ENCODE measurements at regions not wholly inside any gene's neighbourhood (a gene's known extent, or its start where the extent isn't known, plus 50 kb on each side); places are given as distances from the start of the nearest gene placed in this dataset.

DNA sequence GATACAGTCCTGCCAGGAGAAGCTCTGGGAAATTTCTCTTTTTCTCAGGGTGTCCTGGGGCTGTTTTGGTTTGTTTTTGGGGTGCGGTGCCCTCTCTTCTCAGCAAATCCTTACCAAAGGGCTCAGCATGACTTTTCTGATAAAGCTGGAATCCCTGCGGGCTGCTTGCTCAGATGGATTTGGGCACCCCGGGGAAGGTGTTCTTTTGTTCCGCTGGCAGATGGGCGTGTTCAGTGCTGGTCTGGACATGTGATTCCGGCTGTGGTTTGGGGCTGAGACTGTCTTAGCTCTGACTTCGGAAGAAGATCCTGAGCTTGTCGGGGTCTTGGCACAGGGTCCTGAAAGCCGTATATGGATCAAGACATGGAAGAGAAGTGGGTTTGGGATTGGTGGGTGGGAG, 134.2 kb upstream of the SPRED2 start:
- no peak for DNase-seq (ENCODE audit: low read depth)

DNA sequence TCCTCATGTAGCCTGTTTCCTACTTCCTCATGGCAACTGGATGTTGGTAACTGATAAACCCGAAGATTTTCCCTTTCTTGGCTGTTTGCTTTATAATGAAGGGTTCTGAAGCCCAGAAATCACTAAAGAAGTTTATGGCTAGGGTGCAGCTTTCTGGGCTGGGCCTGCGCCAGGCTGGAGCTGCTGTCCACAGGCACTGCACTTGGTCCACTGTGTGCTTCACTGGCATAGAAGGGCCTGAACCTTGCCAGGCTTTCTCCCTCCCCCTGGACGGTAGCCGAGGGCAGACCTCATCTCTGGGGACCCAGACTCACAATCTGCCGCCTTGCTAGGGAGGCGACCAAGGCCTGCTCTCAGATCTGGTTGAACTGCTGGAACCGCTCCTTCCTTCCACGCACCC, 133.3 kb upstream of the SPRED2 start:
- no peak for DNase-seq (ENCODE audit: low read depth)

GRCh38 chr2:65564299-65564698, 131.9 kb upstream of the SPRED2 start:
- DNase-seq (ENCODE audit: low read depth) = no peak

DNA sequence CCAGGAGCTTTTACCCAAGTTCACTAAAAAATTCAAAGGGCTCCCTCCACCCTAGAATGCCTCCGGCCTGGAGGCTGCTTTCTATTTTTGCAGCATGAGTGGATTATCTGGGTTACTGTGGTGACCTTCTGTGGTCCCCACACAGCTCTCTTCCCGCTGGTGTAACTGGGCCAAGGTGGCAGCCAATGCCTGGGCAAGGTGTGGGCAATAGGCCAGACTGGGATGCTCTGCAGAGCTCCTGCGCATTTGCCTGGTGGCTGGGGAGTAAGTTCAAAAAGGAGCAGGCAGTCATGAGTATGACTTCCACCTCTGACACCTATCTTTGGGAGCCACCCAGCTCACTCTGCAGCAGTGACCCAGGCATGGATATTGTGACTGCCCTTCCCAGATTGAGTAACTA, 130.5 kb upstream of the SPRED2 start:
- DNase-seq (ENCODE audit: low read depth) = no peak

- DNase-seq (ENCODE audit: low read depth) = no peak
These were observed 126.3 kb upstream of the SPRED2 start for GRCh38 chr2:65558743-65559142.

GRCh38 chr2:65557616-65558573, 125.5 kb upstream of the SPRED2 start:
- no peak for DNase-seq (ENCODE audit: low read depth)

DNA sequence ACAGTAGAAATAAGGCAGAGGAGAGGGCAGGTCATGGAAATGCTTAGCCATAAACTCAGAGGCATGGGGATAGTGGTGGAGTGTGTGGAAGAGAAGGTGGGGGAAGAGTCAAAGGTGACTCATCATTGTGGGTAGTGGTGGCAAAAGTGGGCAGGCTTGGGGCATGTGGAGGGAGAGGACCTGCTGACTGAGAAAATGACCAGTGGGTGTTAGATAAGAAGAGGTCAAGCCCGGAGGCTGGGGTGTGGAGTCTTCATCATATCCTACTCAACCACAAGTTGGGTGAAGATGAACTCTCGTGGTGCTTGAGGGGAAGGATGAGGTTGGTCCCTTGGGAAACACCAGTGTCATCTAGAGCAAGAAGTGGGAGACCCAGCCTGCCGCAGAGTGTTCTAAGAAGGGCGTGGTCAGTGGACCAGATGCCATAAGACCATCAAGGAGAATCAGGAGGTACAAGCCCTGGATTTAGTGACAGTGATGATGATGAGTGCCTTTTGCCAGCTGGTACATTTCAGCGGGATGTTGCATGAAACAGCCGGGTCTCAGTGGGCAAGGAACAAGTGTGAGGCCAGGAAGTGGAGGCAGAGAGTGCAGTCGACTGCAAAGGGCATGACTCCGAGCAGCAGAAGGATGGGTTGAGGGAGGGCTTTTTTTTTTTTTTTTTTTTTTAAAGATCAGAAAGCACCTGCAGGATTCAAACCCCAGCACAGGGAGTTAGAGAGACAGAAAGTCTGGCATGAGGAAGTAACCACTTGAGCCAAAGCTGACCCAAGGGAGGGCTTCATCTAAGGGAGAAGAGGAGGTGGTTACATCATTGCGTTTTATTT, 122.6 kb upstream of the SPRED2 start:
- DNase-seq (ENCODE audit: low read depth) = peak; percentile 68

GRCh38 chr2:65553504-65554074, 121.2 kb upstream of the SPRED2 start:
- no peak for DNase-seq (ENCODE audit: low read depth)

DNA sequence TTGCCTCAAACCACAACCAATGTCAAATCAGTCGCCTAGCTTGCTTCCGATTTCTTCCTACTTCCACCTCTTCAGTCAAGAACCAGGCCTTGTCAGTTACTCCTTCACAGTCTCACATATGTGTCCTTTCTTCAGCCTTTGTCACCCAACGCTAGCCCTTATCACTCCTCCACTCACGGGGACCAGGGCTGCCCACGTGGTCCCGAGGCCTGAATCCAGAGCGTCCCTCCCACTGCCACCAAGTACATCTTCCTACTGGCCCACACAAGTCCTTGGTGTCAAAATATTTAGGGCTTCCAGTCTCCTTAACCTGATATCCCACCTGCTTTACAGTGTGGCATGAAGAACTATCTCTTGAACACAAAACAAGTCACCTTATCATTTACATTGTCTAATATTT, 119.1 kb upstream of the SPRED2 start:
- no peak for DNase-seq (ENCODE audit: low read depth)

DNA sequence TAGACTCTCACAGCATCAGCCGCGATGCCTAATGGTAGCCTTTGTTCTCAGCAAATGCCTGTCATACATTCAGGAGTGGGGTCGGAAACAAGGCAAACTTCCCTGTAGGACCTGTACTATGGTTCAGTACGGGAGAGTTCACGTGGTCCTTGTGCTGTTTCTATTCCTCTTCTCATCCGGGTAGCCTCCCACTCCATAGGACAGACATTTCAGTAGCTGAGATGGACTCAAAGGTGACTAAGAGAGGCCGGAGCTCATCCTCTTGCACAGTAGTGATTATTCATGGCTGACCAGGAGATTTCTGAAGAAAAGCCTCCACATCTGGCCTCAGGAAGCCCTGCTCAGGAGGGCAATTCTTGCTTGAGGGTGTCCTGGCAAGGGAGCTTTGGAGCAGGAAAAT, 117.8 kb upstream of the SPRED2 start:
- peak; percentile 31 for DNase-seq (ENCODE audit: low read depth)

- no peak for DNase-seq (ENCODE audit: low read depth)
These were observed 117.2 kb upstream of the SPRED2 start for GRCh38 chr2:65549631-65550030.

GRCh38 chr2:65549257-65549627, 116.8 kb upstream of the SPRED2 start:
- DNase-seq (ENCODE audit: low read depth) = no peak

DNA sequence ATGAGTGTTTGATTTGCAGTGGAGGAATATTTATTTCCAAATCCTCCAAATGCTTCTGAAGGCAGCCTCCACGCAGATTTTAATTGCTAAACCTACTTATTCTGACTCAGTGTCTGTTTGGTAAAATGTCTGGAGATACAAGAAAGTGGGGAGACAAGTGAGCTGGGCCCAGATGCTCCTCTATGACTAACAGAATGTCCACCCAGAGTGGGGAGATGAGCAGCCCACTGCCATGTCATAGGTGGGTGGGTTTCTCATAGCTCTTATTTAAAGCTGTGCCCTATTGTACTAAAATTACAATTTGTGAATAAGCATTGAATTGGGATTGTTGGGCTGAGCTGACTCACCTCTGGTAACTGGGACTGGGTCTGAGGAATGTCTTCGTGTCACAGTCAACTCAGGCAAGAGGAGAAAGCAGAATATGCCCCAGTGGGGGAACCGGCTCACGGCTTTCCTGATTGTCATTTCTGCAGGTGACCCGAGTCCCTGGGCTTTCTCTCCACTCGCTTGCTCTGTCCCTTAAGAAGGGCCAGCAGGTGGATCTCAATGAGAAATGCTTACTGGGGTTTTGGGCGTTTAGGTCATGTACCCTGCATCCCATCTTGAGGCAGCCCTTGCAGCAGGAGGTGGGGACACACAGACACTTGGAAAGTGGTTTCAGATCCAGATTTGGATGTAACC, 116.3 kb upstream of the SPRED2 start:
- peak; percentile 35 for DNase-seq (ENCODE audit: low read depth)

- no peak for DNase-seq (ENCODE audit: low read depth)
These were observed 115.7 kb upstream of the SPRED2 start for GRCh38 chr2:65548064-65548463.

- peak; percentile 62 for DNase-seq (ENCODE audit: low read depth)
These were observed 113.7 kb upstream of the SPRED2 start for GRCh38 chr2:65545837-65546805.

- DNase-seq (ENCODE audit: low read depth) = no peak
These were observed 109.4 kb upstream of the SPRED2 start for GRCh38 chr2:65541773-65542172.

- DNase-seq (ENCODE audit: low read depth) = no peak
These were observed 107.2 kb upstream of the SPRED2 start for GRCh38 chr2:65539633-65540032.

DNA sequence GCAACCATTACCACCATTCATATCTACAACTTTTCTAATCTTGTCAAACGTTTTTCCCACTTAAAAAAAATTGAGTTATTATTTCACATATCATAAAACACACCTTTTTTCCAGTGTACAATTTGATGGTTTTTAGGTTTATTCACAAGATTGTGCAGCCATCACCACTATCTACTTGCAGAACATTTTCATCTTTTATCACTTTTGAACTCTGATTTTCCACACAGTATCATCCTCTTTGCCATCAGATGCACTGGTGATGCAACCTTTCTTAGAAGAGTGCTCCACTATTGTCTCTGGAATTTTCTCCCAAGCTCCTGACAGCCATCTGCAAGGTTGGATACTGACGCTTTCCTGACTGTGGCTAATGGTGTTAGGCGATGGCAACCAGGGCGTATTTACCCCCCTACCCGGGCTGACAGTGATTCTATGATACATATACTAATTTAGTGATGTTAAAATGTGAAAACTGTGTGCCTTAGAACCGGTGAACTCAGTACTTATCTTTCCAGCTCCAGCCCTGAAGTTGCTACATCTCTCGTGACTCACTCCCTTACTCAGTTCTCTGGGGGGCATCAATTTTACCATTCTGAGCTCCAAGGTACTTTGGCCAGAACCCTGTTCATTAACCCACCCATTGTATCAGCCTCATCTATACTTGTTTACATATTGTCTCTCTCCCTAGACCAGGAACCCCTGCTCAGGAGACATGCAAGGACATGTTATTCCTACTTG, 105.4 kb upstream of the SPRED2 start:
- peak; percentile 20 for DNase-seq (ENCODE audit: low read depth)

GRCh38 chr2:65536596-65536995, 104.2 kb upstream of the SPRED2 start:
- DNase-seq (ENCODE audit: low read depth) = no peak

DNA sequence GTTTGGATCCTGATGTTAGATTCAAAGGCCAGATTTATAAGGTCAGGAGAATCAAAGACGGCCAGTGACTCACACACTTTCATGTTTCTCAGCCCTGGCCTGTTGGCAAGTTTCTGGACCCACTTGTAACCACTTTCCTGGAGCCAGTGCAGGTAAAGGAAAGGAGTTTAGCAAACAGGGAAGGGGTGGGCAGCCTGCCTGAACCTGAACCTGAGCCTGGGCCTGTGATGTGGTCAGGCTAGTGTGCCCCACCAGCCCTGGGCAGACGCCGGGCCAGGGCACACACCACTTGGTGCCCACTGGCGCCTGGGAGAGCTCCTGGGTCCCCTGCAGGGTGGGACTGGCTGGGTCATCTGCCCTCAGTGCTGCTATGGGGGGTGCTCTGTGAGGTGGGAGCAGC, 100.5 kb upstream of the SPRED2 start:
- DNase-seq (ENCODE audit: low read depth) = no peak

All from ELR (cell line).